Psoas muscle (tissue), 7 donors: ENCODE measurements at regions not wholly inside any gene's neighbourhood (a gene's known extent, or its start where the extent isn't known, plus 50 kb on each side); places are given as distances from the start of the nearest gene placed in this dataset.

ENCODE experiments used
- ATAC-seq, 4 donors: fragments of 200-7000 bp; cut with Tn5 transposase; one replicate each; pipeline ENCODE4 v1.9.1; 2020; ENCODE audit warnings: moderate library complexity in 3 of 4, mild to moderate bottlenecking in 2 of 4
- DNase-seq, 2 donors: peaks; one replicate each; pipeline ENCODE4 v3.0.0-alpha.2; 2020
- H3K27ac ChIP-seq: fragments of 200-600 bp; one replicate; pipeline ENCODE4 v1.8.0; 2022
- H3K27me3 ChIP-seq, 3 donors: fragments of 200-600 bp in 1 of 3; one replicate each; pipeline versions ENCODE4 v1.6.1 to v1.8.0; 2013 to 2022; ENCODE audit warnings: low read length in 2 of 3, mild to moderate bottlenecking in 2 of 3, moderate library complexity in 1 of 3; ENCODE audit not compliant: insufficient read depth in 3 of 3
- H3K36me3 ChIP-seq, 2 donors: fragments of 200-600 bp in 1 of 2; one replicate each; pipeline versions ENCODE4 v1.6.1 to v1.8.0; 2013 to 2022; ENCODE audit warnings: low read depth in 1 of 2, mild to moderate bottlenecking in 1 of 2, moderate library complexity in 1 of 2; ENCODE audit not compliant: insufficient read depth in 1 of 2
- H3K4me1 ChIP-seq: fragments of 200-600 bp; one replicate; pipeline ENCODE4 v1.8.0; 2022
- H3K4me3 ChIP-seq: fragments of 200-600 bp; one replicate; pipeline ENCODE4 v1.8.0; 2022; ENCODE audit warnings: mild to moderate bottlenecking
- H3K9me3 ChIP-seq: fragments of 200-600 bp; one replicate; pipeline ENCODE4 v1.8.0; 2022
- WGBS, 3 donors: extraction: QIAGEN DNeasy Blood & Tissue Kit; methylation state at CpG; one replicate each; pipeline versions ENCODE4 v1.1.6 to v1.1.7; 2013; 5-methylcytosine and 5-hydroxymethylcytosine counted together
- intact Hi-C, 2 donors: fragments of 100-400 bp; cut with DNase I; formaldehyde crosslinking; loops; one replicate each; pipeline versions ENCODE4 v1.11.0 to v1.14.2; 2022
- TF ChIP-seq, protein P1 (sequence below): fragments of 200-600 bp; IDR thresholded peaks from one replicate; pipeline ENCODE4 v1.8.0; 2022; ENCODE audit warnings: antibody characterized with exemption
- donor health status: healthy with polysubstance abuse.
- donor health status: DM: no; HTN: no; CAD: no; lungs with moderate emphysema.
- donor health status: Bipolar disorder and iron deficiency.
- donor health status: healthy.
- donor health status: DM: yes; HTN: yes; CAD: no.
- donor health status: DM: no; HTN: no; CAD: no.
- donor health status: DM: yes; HTN: yes; CAD: no.

GRCh38 chr4:31692399-31692940 lies 972.3 kb downstream of the PCDH7 start:
- intact Hi-C loops = no loop called here
- no peaks in the 10 kb centered on the region for H3K4me1 ChIP-seq
- ATAC-seq (no peak), DNase-seq (no peak)
- H3K36me3 ChIP-seq = no peaks in the 10 kb centered on the region
- no peaks in the 10 kb centered on the region for H3K9me3 ChIP-seq
- H3K27ac ChIP-seq = no peak overlapping the region
- H3K27me3 ChIP-seq = no peaks in the 10 kb centered on the region
- 32 to 36% (median 32%) methylated on average over 4 of the region's 4 CpGs for WGBS, 3 donors
- TF ChIP-seq, protein P1, sequence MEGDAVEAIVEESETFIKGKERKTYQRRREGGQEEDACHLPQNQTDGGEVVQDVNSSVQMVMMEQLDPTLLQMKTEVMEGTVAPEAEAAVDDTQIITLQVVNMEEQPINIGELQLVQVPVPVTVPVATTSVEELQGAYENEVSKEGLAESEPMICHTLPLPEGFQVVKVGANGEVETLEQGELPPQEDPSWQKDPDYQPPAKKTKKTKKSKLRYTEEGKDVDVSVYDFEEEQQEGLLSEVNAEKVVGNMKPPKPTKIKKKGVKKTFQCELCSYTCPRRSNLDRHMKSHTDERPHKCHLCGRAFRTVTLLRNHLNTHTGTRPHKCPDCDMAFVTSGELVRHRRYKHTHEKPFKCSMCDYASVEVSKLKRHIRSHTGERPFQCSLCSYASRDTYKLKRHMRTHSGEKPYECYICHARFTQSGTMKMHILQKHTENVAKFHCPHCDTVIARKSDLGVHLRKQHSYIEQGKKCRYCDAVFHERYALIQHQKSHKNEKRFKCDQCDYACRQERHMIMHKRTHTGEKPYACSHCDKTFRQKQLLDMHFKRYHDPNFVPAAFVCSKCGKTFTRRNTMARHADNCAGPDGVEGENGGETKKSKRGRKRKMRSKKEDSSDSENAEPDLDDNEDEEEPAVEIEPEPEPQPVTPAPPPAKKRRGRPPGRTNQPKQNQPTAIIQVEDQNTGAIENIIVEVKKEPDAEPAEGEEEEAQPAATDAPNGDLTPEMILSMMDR = no peak
- H3K4me3 ChIP-seq = no peak overlapping the region

GRCh38 chr4:31701256-31701655 lies 981.1 kb downstream of the PCDH7 start:
- H3K9me3 ChIP-seq = no peaks in the 10 kb centered on the region
- no peaks in the 10 kb centered on the region for H3K27me3 ChIP-seq
- no peak overlapping the region for H3K27ac ChIP-seq
- H3K4me3 ChIP-seq = no peak overlapping the region
- DNase-seq (no peak), ATAC-seq (no peak)
- H3K4me1 ChIP-seq = no peaks in the 10 kb centered on the region
- H3K36me3 ChIP-seq = no peaks in the 10 kb centered on the region
- TF ChIP-seq, protein P1 = no peak
- 94 to 96% (median 95%) methylated on average over 16 of the region's 16 CpGs for WGBS, 3 donors
- intact Hi-C loops = no loop called here

DNA sequence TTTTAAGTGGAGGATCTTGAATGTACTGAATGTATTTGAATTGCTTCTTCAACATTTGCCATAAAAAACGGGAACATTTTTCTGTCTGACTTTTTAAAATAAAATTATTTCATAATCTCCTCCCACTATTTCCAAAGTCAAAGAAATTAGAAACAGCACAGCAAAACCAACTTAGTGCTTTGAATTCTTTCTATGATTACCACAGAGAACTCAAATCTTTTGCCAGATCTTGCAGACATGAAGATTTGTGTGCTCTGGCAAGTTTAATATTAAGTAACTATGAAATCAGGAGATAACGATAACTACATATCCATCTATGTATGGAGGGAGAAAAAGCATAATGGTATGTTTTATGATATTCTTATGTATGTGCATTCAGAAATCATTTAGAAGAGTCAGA lies 982.2 kb downstream of the PCDH7 start:
- Histone ChIP-seq H3K36me3 (no peaks in the 10 kb centered on the region), H3K4me3 (no peak overlapping the region), H3K27me3 (no peaks in the 10 kb centered on the region), H3K9me3 (no peaks in the 10 kb centered on the region), H3K4me1 (no peaks in the 10 kb centered on the region), H3K27ac (no peak overlapping the region)
- DNase-seq = no peak
- no peak for ATAC-seq
- intact Hi-C loops = no loop called here
- 59 to 65% (median 60%) methylated on average over 2 of the region's 2 CpGs for WGBS, 3 donors
- TF ChIP-seq, protein P1 = no peak

GRCh38 chr4:31714238-31714637 lies 994.1 kb downstream of the PCDH7 start:
- DNase-seq = no peak
- TF ChIP-seq, protein P1 = no peak
- H3K9me3 ChIP-seq = no peaks in the 10 kb centered on the region
- no peaks in the 10 kb centered on the region for H3K36me3 ChIP-seq
- H3K27ac ChIP-seq = no peak overlapping the region
- no peaks in the 10 kb centered on the region for H3K27me3 ChIP-seq
- no peak overlapping the region for H3K4me3 ChIP-seq
- intact Hi-C loops = no loop called here
- H3K4me1 ChIP-seq = no peaks in the 10 kb centered on the region
- no peak for ATAC-seq

- DNase-seq (no peak), ATAC-seq (no peak)
- Histone ChIP-seq H3K9me3 (no peaks in the 10 kb centered on the region), H3K4me1 (no peaks in the 10 kb centered on the region), H3K27me3 (no peaks in the 10 kb centered on the region), H3K27ac (no peak overlapping the region), H3K4me3 (no peak overlapping the region), H3K36me3 (no peaks in the 10 kb centered on the region)
- 23 to 46% (median 34%) methylated on average over 1 of the region's 1 CpG for WGBS, 3 donors
- intact Hi-C loops = no loop called here
- TF ChIP-seq, protein P1 = no peak
These were observed 995.1 kb downstream of the PCDH7 start for GRCh38 chr4:31715302-31715701.
